ENCODE measurements at regions not wholly inside any gene's neighbourhood (a gene's known extent, or its start where the extent isn't known, plus 50 kb on each side); places are given as distances from the start of the nearest gene placed in this dataset.

- no peak for DNase-seq
These were observed 62.8 kb upstream of the DTNA start for GRCh38 chr18:34647251-34647650.

- DNase-seq = no peak
These were observed 61.7 kb upstream of the DTNA start for GRCh38 chr18:34648269-34648985.

- no peak for DNase-seq
These were observed 61.0 kb upstream of the DTNA start for GRCh38 chr18:34649080-34649479.

- no peak for DNase-seq
These were observed 60.0 kb upstream of the DTNA start for GRCh38 chr18:34650121-34650545.

- no peak for DNase-seq
These were observed 58.3 kb upstream of the DTNA start for GRCh38 chr18:34651586-34652369.

DNA sequence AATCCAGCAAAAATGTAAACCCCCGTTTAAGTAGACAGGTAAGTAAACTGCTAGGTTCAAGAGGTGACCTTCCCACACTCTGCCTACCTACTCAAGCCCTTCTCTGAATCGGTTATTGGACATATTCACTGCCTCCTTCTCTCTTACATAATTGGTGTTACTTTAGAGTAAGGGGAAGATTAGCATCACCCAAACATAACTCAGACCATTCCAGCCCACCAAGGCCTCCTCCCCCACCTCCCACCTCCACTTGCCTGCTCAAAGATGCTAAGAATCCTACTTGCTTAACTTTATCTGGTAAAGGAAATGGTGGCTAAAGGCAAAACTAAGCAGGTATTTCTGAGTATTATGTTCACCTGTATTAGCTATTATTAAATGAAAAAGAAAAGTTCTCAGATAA is 55.0 kb upstream of the DTNA start:
- no peak for DNase-seq

- DNase-seq = no peak
These were observed 52.1 kb upstream of the DTNA start for GRCh38 chr18:34657860-34658500.

DNA sequence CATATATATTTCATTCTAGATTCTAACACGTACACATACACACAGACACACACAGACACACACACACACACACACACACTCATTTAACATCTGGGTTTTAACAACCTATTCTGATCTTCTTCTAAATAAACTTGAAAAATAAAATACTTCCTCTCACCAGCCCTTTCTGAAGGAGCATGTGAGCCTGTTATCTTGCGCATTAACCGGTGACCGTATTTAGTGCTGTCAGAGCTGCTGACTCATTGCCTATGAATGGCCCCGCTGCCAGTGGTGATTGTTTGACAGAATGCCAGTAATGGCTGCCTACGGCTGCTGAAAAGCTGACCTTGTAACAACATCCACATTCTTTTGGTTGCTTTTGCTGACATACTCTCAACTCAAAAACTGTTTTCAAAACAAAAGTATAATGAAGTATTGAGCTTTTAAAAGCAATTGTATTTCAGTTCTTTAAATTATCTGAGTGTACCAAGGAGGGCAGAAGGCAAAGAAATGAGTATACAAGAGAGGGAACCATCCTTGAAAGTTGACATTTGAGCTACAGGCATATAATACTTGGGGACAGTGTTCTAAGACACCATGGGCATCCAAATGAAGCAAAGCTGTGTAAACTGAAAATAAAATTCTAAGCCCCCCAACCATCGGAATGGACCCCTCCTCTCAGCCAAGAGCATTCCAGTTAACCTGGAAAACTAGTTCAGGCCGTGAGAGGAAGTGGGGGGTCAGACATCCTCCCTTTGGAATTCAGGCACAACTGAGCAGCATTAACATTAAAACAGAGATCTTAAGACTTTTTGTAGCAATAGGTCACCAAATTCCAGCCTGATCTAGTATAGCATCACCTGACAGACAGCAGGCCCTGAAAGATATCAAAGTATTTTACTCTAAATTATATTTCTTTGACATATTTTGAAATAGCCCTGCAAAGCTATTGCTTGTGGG is 50.2 kb upstream of the DTNA start:
- DNase-seq = peak in 2 of 3 experiments; percentile 56 to 81
